ENCODE measurements at regions not wholly inside any gene's neighbourhood (a gene's known extent, or its start where the extent isn't known, plus 50 kb on each side); places are given as distances from the start of the nearest gene placed in this dataset.
"Not testable (repeated sequence)": the region's sequence is repeated elsewhere in the genome, so short reads cannot be mapped to it uniquely, and the experiment has no call there.

- TF ChIP-seq CTCF (IDR thresholded peaks at IDR 0.05) (no peak), POLR2A (IDR thresholded peaks at IDR 0.05) (no peak)
- no peak for ATAC-seq
Measured at GRCh38 chr2:7655629-7656028, 738.4 kb downstream of the RNF144A start.

GRCh38 chr2:7657526-7657925 lies 740.3 kb downstream of the RNF144A start:
- H3K27me3 ChIP-seq; H3K36me3 ChIP-seq; DNase-seq; H3K27ac ChIP-seq; H3K4me3 ChIP-seq; intact Hi-C loops (cut with DNase I); H3K4me1 ChIP-seq; ATAC-seq: not testable (repeated sequence)
- H3K9me3 ChIP-seq = peaks cover 0 to 20% (median 7%) of the 10 kb centered on the region in 12 donors
- 93 to 99% (median 96%) methylated on average over 2 of the region's 2 CpGs for WGBS, 4 donors

More at GRCh38 chr2:7655629-7656028, 738.4 kb downstream of the RNF144A start:
- H3K4me3 ChIP-seq = no peak overlapping the region
- no peaks in the 10 kb centered on the region for H3K36me3 ChIP-seq
- H3K4me1 ChIP-seq = no peaks in the 10 kb centered on the region
- 92 to 99% (median 98%) methylated on average over 2 of the region's 2 CpGs for WGBS, 4 donors
- H3K27ac ChIP-seq = no peak overlapping the region
- intact Hi-C loops (cut with DNase I) = no loop called here
- no peaks in the 10 kb centered on the region for H3K27me3 ChIP-seq
- no peak for DNase-seq
- H3K9me3 ChIP-seq = peaks cover 0 to 23% (median 7%) of the 10 kb centered on the region in 12 donors

- DNase-seq = no peak
- no peak for ATAC-seq
- peaks cover 0 to 10% (median 3%) of the 10 kb centered on the region in 12 donors for H3K9me3 ChIP-seq
- no peaks in the 10 kb centered on the region for H3K36me3 ChIP-seq
- intact Hi-C loops (cut with DNase I) = no loop called here
- H3K4me1 ChIP-seq = no peaks in the 10 kb centered on the region
- no peak overlapping the region for H3K27ac ChIP-seq
- H3K27me3 ChIP-seq = no peaks in the 10 kb centered on the region
- TF ChIP-seq CTCF (IDR thresholded peaks at IDR 0.05) (no peak), POLR2A (IDR thresholded peaks at IDR 0.05) (no peak)
- 92 to 94% (median 93%) methylated on average over 12 of the region's 12 CpGs for WGBS, 4 donors
- H3K4me3 ChIP-seq = no peak overlapping the region
Measured at GRCh38 chr2:7658486-7658885, 741.3 kb downstream of the RNF144A start.

GRCh38 chr2:7660816-7661215 lies 743.6 kb downstream of the RNF144A start:
- Histone ChIP-seq H3K4me3 (no peak overlapping the region), H3K36me3 (no peaks in the 10 kb centered on the region), H3K9me3 (no peaks in the 10 kb centered on the region), H3K4me1 (no peaks in the 10 kb centered on the region), H3K27ac (no peak overlapping the region), H3K27me3 (no peaks in the 10 kb centered on the region)
- intact Hi-C loops (cut with DNase I) = no loop called here
- 31 to 57% (median 46%) methylated on average over 2 of the region's 2 CpGs for whole genome bisulfite sequencing, 4 donors
- DNase-seq (no peak), ATAC-seq (no peak)
- TF ChIP-seq POLR2A (IDR thresholded peaks at IDR 0.05) (no peak), CTCF (IDR thresholded peaks at IDR 0.05) (no peak)

GRCh38 chr2:7661502-7661901 lies 744.3 kb downstream of the RNF144A start:
- TF ChIP-seq POLR2A (IDR thresholded peaks at IDR 0.05) = no peak
- Histone ChIP-seq H3K4me1 (no peaks in the 10 kb centered on the region), H3K4me3 (no peak overlapping the region), H3K27ac (no peak overlapping the region), H3K9me3 (no peaks in the 10 kb centered on the region), H3K27me3 (no peaks in the 10 kb centered on the region), H3K36me3 (no peaks in the 10 kb centered on the region)
- WGBS, 4 donors = 32 to 57% (median 47%) methylated on average over 5 of the region's 5 CpGs
- ATAC-seq (no peak), DNase-seq (no peak)
- intact Hi-C loops (cut with DNase I) = no loop called here

Data from heart left ventricle (tissue), 16 donors.